GM21576 (cell line): ENCODE measurements at regions not wholly inside any gene's neighbourhood (a gene's known extent, or its start where the extent isn't known, plus 50 kb on each side); places are given as distances from the start of the nearest gene placed in this dataset.

Experiments
- ATAC-seq: cut with Tn5 transposase; IDR thresholded peaks from one replicate; pipeline ENCODE4 v1.9.1; 2021; ENCODE audit warnings: mild to moderate bottlenecking, moderate library complexity; ENCODE audit not compliant: unreplicated experiment

DNA sequence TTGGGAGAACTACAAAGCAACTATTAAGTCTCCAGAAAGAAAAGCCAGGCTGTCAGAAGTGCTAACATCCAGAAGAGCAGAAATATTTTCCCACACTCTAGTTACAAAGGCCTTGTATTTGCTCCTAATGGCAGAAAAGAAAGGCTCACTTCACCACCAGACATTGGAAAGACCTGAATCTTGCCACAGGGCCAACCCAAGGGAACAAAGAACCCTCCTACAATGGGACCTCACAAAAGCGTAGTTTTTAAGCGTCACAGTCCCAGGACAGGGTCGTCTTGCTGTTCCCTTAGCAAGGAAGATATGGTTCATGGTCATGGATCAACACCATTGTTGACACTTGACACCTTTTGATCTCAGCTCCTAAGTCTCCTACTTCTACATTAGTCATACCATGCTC is 119.1 kb downstream of the RPS29 start:
- ATAC-seq, result no peak

GRCh38 chr14:49464885-49465284 is 121.3 kb downstream of the RPS29 start:
- ATAC-seq, result no peak

DNA sequence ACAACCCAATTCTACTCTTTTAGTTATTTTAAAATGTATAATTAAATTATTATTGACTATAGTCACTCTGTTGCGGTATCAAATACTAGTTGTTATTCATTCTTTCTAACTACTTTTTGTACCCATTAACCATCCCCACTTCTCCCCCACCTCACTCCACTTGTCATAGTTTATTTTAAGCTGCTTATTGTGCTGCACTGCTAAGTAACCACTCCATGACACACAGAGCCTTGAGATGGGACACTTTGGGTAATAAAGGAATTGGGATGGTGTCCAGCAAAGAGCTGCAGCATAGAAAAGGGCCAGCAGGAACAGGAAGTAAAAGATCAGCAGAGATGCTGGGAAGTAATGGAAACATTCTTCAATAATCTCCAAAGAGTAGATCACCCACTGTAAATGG is 123.0 kb downstream of the RPS29 start:
- ATAC-seq, result no peak

- peak; percentile 76 for ATAC-seq
Observed at GRCh38 chr14:49461529-49462401, 124.4 kb downstream of the RPS29 start.

DNA sequence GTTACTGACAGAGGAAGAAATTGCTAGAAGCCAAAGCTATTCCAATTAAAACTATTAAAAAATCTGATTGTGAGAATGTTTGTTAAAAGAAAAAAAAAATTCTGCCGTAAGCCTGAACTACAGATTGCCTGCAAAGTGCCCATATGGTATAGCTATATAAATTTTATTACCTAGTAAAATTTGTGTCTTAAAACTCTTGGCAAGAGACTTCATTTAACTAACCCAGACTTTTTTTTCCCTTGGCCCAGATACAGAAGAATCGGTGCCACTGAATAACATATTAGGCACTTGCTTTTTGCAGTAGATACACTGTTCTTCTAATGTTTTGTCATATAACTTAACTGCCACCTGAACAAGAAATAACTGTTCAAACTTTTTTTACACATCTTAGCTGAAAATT is 125.5 kb downstream of the RPS29 start:
- ATAC-seq, result no peak

GRCh38 chr14:49456589-49456988 is 129.6 kb downstream of the RPS29 start:
- ATAC-seq, result no peak

DNA sequence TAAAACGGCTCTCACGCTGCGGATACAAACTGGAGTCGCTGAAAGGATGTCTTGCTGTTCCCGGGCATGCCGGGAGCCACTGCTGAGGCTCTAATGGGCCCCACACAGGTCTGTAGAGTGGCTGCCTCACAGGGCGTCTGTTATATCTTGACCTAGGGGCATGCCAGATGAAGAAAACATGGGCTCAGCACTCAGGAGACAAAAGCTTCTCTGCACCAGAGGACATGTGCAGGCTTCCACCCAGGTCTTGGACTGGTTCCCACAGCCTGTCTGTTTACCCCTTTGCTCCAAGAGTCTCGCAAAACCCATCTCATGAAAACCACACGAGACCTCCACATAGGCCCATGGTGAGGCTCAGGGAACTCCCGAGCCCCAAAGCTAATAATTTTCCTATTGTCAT is 134.2 kb downstream of the RPS29 start:
- ATAC-seq, result no peak

- no peak for ATAC-seq
Observed at GRCh38 chr14:49449749-49450148, 136.4 kb downstream of the RPS29 start.

DNA sequence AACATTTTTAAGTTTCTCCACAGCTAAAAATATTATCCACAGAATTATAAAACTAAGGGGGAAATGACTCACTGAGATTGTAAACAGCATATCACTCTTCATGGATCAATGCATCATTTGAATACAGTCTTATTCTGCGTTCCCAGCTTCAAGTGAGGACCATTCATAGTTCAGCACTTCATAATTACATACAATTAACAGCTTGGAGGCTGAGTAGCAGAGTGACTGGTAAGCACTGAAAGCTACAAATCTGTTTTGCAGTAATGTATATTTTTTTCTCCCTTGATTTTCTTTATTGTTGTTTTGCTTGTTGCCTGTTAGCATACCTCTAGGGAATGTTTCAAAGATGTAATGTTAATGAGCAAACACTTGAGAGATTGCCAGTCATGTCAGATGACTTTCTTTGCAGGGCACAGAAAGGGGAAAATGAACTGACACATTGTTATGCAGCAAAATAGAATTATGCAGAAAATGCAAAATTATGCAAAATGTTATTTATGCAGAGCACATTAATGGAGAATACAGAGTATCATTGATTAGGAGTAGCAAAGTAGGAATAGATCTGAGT is 138.6 kb downstream of the RPS29 start:
- ATAC-seq, result no peak

GRCh38 chr14:49446801-49447200 is 139.4 kb downstream of the RPS29 start:
- ATAC-seq, result no peak

- ATAC-seq, result no peak
Observed at GRCh38 chr14:49438256-49438770, 147.9 kb downstream of the RPS29 start.

DNA sequence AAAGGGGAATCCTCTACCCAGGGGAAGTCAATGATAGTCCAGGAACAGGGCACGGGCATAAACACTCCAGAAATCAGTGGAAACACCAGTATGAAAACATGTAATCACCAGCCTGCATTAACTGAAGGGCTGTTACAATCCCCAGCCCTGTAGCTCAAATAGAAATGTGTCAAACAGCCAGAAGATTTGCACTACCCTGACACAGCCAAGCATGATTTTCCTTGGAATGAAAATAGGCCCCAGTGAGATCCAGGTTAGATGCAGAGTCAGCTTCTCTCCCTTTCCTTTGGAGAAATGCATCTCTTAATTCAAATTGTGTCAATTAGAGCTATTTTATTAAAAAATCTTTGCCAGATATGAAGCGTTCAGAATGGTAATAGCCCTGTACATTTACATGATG is 158.1 kb downstream of the RPS29 start:
- ATAC-seq, result no peak

DNA sequence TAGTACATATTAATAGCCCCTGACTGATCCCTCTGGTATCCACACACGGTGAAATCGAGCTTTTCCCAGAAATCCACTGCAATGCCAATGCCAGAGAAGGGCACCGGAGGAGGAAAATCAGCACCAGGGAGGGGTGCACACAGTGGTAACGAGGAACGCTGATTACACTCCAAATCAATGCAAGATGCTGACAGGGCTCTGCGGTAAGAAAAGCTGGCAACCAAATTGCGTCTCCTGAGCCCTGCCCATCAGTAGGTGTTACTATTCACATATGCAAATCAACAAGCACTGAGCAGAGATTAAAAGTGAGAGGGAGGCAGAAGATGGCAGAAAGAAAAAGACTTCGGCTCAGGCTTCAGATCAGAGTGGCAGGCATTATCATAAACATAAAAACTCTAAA is 159.1 kb downstream of the RPS29 start:
- ATAC-seq, result no peak

- ATAC-seq, result no peak
Observed at GRCh38 chr14:49425921-49426320, 160.3 kb downstream of the RPS29 start.

DNA sequence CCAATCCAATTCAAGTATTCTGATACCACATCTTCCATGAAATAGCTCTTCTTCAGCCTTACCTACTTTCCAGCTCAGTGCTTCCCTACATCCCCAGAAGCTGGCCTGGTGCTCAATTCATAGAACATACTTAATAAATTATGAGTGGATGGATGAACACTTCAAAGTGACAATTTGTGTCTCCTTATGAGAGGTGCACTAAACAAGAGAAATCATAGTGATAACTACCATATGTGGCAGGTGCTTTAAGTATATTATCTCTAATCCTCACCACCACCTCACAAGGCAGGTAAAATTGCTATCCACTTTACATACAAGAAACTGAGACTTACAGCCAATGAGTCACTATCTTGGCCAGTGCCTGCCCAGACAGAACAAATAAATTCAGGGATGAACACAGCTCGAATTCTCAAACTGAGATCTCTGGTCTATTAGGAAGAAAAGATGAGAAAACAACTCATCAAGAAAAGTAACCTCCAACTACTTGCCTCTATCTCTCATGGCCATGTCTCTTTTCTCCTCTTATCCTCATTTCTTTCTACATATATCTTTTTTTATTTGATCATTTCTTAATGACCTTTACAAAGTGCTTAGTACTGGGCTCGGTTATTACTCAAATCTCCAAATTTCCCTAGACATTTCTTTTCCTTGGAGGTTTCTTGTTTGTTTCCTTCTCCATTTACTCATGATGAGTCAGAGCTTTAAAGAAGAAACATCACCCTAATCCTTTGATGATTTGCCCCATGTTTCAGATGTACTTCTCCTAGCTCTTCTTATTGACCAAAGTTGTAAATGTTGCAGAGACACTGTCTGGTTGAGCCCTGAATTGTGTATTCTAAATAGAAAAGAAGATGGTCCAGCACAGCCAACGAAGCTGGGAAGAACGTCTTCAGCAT is 161.5 kb downstream of the RPS29 start:
- no peak for ATAC-seq

GRCh38 chr14:49420201-49420600 is 166.0 kb downstream of the RPS29 start:
- no peak for ATAC-seq

DNA sequence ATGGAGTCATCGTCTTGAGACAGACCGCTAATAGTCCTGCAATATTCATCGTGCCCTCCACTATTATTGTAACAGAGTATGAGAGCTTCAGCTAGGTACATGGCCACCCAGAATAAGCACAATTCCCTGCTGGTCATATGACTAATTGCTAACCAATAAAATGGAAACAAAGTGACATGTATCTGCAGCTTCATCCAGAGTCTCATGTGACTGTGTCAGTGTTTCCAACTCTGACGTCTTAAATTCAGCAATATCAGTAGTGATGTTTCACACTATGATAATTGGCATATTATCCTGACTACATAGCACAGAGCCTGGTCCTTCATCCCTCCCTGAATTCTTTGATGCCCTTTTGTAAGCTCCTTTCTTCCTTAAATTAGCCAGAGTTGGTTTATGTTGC is 167.4 kb downstream of the RPS29 start:
- ATAC-seq, result no peak

DNA sequence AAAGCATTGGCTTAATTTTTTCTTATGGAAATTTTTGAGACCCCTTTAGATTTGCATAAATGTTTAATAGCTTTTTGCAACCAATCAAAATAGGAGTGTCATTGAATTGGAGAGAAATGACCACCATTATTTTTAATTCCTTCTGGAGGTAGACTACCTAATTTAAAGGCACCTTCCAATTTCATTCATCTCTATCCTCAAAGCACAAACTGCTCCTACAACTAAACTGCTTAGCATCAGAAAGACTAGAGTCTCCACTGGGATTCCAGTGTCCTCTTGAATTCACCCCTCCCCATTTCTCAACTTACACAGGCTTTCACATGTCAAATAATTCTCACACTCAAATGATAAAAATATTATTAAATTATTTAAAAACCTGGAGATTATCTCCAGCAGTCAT is 168.4 kb downstream of the RPS29 start:
- ATAC-seq, result no peak

DNA sequence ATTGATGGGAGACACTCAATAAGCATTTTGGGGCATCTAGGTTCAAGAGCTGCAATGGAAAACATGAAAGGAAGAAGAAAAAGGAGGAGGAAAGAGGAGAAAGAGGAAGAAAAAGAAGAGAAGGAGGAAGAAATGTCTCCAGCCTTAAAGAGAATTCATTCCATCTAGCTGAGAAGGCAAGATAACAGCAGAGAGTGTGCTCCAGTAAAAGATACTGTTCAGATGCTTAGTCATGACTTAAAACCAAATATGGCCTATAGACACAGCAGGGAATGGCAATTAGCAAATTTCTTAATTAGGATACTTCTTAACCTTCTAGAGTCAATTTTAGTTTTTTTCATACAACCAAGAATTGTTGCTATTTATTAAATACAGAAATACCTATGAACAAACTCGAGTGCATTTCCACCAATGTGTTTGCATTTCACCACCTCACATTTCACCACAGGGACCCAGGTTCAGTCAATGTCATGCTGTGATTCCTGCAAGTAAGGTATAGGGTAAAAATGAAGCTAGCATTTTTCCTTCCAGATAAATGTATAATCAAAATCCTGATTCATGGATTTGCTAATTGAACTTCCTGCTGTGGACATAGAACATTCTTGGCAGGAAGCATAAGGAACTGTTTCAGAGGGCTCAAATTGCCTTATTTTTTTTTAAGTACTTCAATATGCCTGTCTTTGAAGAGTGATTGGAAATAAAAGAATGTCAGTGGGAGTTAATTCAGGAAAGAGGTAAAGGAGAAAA is 177.8 kb downstream of the RPS29 start:
- no peak for ATAC-seq

- no peak for ATAC-seq
Observed at GRCh38 chr14:49405291-49405690, 180.9 kb downstream of the RPS29 start.

DNA sequence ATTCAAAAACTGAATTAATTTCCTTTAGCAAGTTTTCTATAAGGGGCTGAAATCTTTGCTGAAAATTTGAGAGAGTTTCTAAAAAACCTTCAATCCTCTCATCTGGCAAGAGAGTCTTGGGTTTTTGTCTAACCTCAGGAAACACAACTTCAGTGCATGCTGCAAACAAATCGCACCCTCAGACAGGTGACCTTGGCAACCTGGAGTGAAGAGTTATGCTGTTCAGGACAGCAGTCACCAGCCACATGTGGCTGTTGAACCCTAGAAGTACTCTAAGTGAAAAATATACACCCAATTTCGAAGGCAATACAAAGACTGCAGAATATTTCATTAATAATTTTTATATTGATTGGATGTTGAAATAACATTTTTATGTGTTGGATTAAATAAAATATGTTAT is 184.8 kb downstream of the RPS29 start:
- ATAC-seq, result no peak
